Liver (tissue), 3 donors: ENCODE measurements at regions not wholly inside any gene's neighbourhood (a gene's known extent, or its start where the extent isn't known, plus 50 kb on each side); places are given as distances from the start of the nearest gene placed in this dataset.

Source experiments
- CTCF ChIP-seq: fragments of 150-350 bp; IDR thresholded peaks from 2 replicates; pipeline ENCODE4 v1.5.1; 2017; ENCODE audit warnings: improper control_type of control experiment, low read depth, low read length; ENCODE audit not compliant: missing input control
- EGR1 ChIP-seq, 2 donors: IDR thresholded peaks; 2 replicates each; pipeline ENCODE4 v1.6.1; 2016 to 2018; ENCODE audit warnings: antibody characterized with exemption in 2 of 2, low read depth in 2 of 2
- GABPA ChIP-seq, 2 donors: IDR thresholded peaks in 1 of 2; conservative IDR thresholded peaks in 1 of 2; 2 replicates each; pipeline ENCODE4 v1.6.1; 2016; ENCODE audit warnings: antibody characterized with exemption in 2 of 2, mild to moderate bottlenecking in 1 of 2, moderate library complexity in 1 of 2
- JUND ChIP-seq, 2 donors: IDR thresholded peaks; 2 replicates each; pipeline ENCODE4 v1.6.1; 2016; ENCODE audit warnings: antibody characterized with exemption in 2 of 2
- MAX ChIP-seq: IDR thresholded peaks from 2 replicates; pipeline ENCODE4 v1.6.1; 2016; ENCODE audit warnings: antibody characterized with exemption
- NR2F2 ChIP-seq: IDR thresholded peaks from 2 replicates; pipeline ENCODE4 v1.6.1; 2016; ENCODE audit warnings: antibody characterized with exemption
- RAD21 ChIP-seq, 2 donors: IDR thresholded peaks; 2 replicates each; pipeline ENCODE4 v1.6.1; 2016; ENCODE audit warnings: antibody characterized with exemption in 2 of 2, mild to moderate bottlenecking in 2 of 2
- RXRA ChIP-seq, 2 donors: IDR thresholded peaks; 2 replicates each; pipeline ENCODE4 v1.6.1; 2017 to 2018; ENCODE audit warnings: antibody characterized with exemption in 2 of 2, mild to moderate bottlenecking in 1 of 2
- SP1 ChIP-seq: IDR thresholded peaks from 2 replicates; pipeline ENCODE4 v1.6.1; 2018; ENCODE audit warnings: antibody characterized with exemption, mild to moderate bottlenecking
- TAF1 ChIP-seq: conservative IDR thresholded peaks from 2 replicates; pipeline ENCODE4 v1.6.1; 2016; ENCODE audit warnings: antibody characterized with exemption, mild to moderate bottlenecking
- YY1 ChIP-seq: IDR thresholded peaks from 2 replicates; pipeline ENCODE4 v1.6.1; 2016; ENCODE audit warnings: antibody characterized with exemption, mild to moderate bottlenecking
- TF ChIP-seq, protein P1 (sequence below): IDR thresholded peaks from 2 replicates; pipeline ENCODE4 v1.6.1; 2016; ENCODE audit warnings: antibody characterized with exemption, mild to moderate bottlenecking
- TF ChIP-seq, protein P2 (sequence below): IDR thresholded peaks from 2 replicates; pipeline ENCODE4 v1.6.1; 2016; ENCODE audit warnings: antibody characterized with exemption
- TF ChIP-seq, protein P3 (sequence below): IDR thresholded peaks from 2 replicates; pipeline ENCODE4 v1.6.1; 2016; ENCODE audit warnings: antibody characterized with exemption
- donor health status: healthy.
- donor health status: healthy.

DNA sequence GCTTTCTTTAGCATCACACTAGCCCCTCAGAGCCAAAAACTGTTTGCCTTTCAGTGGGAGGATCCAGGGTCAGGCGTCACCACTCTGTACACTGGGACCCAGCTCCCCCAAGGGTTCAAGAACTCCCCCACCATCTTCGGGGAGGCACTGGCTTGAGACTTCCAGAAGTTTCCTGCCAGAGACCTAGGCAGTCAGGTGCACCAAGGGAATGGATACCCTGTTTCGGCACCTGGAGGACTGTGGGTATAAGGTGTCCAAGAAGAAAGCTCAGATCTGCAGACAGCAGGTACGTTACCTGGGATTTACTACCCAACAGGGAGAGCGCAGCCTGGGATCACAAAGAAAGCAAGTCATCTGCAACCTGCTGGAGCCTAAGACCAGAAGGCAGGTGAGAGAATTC, 603.0 kb downstream of the UQCRFS1 start:
- TF ChIP-seq CTCF (no peak), NR2F2 (no peak), MAX (no peak), RAD21 (IDR thresholded peaks at IDR 0.05) (no peak), EGR1 (IDR thresholded peaks at IDR 0.05; ENCODE audit: low read depth in 2 of 2) (no peak), JUND (IDR thresholded peaks at IDR 0.05) (no peak), SP1 (no peak), GABPA (IDR thresholded peaks at IDR 0.05 in 1 of 2, conservative IDR thresholded peaks at IDR 0.05 in 1 of 2) (no peak), YY1 (no peak), TAF1 (no peak), RXRA (IDR thresholded peaks at IDR 0.05) (no peak)
- TF ChIP-seq, protein P1, sequence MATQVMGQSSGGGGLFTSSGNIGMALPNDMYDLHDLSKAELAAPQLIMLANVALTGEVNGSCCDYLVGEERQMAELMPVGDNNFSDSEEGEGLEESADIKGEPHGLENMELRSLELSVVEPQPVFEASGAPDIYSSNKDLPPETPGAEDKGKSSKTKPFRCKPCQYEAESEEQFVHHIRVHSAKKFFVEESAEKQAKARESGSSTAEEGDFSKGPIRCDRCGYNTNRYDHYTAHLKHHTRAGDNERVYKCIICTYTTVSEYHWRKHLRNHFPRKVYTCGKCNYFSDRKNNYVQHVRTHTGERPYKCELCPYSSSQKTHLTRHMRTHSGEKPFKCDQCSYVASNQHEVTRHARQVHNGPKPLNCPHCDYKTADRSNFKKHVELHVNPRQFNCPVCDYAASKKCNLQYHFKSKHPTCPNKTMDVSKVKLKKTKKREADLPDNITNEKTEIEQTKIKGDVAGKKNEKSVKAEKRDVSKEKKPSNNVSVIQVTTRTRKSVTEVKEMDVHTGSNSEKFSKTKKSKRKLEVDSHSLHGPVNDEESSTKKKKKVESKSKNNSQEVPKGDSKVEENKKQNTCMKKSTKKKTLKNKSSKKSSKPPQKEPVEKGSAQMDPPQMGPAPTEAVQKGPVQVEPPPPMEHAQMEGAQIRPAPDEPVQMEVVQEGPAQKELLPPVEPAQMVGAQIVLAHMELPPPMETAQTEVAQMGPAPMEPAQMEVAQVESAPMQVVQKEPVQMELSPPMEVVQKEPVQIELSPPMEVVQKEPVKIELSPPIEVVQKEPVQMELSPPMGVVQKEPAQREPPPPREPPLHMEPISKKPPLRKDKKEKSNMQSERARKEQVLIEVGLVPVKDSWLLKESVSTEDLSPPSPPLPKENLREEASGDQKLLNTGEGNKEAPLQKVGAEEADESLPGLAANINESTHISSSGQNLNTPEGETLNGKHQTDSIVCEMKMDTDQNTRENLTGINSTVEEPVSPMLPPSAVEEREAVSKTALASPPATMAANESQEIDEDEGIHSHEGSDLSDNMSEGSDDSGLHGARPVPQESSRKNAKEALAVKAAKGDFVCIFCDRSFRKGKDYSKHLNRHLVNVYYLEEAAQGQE: no peak
- TF ChIP-seq, protein P2, sequence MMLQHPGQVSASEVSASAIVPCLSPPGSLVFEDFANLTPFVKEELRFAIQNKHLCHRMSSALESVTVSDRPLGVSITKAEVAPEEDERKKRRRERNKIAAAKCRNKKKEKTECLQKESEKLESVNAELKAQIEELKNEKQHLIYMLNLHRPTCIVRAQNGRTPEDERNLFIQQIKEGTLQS: no peak
- TF ChIP-seq, protein P3, sequence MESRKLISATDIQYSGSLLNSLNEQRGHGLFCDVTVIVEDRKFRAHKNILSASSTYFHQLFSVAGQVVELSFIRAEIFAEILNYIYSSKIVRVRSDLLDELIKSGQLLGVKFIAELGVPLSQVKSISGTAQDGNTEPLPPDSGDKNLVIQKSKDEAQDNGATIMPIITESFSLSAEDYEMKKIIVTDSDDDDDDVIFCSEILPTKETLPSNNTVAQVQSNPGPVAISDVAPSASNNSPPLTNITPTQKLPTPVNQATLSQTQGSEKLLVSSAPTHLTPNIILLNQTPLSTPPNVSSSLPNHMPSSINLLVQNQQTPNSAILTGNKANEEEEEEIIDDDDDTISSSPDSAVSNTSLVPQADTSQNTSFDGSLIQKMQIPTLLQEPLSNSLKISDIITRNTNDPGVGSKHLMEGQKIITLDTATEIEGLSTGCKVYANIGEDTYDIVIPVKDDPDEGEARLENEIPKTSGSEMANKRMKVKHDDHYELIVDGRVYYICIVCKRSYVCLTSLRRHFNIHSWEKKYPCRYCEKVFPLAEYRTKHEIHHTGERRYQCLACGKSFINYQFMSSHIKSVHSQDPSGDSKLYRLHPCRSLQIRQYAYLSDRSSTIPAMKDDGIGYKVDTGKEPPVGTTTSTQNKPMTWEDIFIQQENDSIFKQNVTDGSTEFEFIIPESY: no peak
